Stimulated activated naive CD8-positive, alpha-beta T cell treated with anti-CD3 and anti-CD28 coated beads, Interleukin-15, Interleukin-2, amounts not matched to agents 100 ng/mL and 50 ng/mL, for 24 hours (primary cell): ENCODE measurements at regions not wholly inside any gene's neighbourhood (a gene's known extent, or its start where the extent isn't known, plus 50 kb on each side); places are given as distances from the start of the nearest gene placed in this dataset.
"Not testable (repeated sequence)": the region's sequence is repeated elsewhere in the genome, so short reads cannot be mapped to it uniquely, and the experiment has no call there.

ENCODE experiments used
- H3K27ac Mint-ChIP-seq: one replicate; pipeline ENCODE4 v1.8.0; 2021; ENCODE audit warnings: mild to moderate bottlenecking, mixed read lengths
- H3K27me3 Mint-ChIP-seq: one replicate; pipeline ENCODE4 v1.8.0; 2021; ENCODE audit warnings: mixed read lengths
- H3K36me3 Mint-ChIP-seq: one replicate; pipeline ENCODE4 v1.8.0; 2021; ENCODE audit warnings: low read depth, mixed read lengths
- H3K4me1 Mint-ChIP-seq: one replicate; pipeline ENCODE4 v1.8.0; 2021; ENCODE audit warnings: low read depth, mixed read lengths
- H3K4me3 Mint-ChIP-seq: one replicate; pipeline ENCODE4 v1.8.0; 2021; ENCODE audit warnings: mild to moderate bottlenecking, mixed read lengths
- H3K9me3 Mint-ChIP-seq: one replicate; pipeline ENCODE4 v1.8.0; 2021; ENCODE audit warnings: mixed read lengths

- not testable (repeated sequence) for H3K36me3 Mint-ChIP-seq, H3K27ac Mint-ChIP-seq, H3K9me3 Mint-ChIP-seq, H3K4me3 Mint-ChIP-seq, H3K27me3 Mint-ChIP-seq, H3K4me1 Mint-ChIP-seq
Observed at GRCh38 chr15:34528055-34528754, 55.2 kb downstream of the GOLGA8B start.

- not testable (repeated sequence) for H3K36me3 Mint-ChIP-seq, H3K9me3 Mint-ChIP-seq, H3K27me3 Mint-ChIP-seq, H3K4me3 Mint-ChIP-seq, H3K27ac Mint-ChIP-seq, H3K4me1 Mint-ChIP-seq
Observed at GRCh38 chr15:34527641-34528040, 55.8 kb downstream of the GOLGA8B start.

- H3K4me1 Mint-ChIP-seq, result not testable (repeated sequence)
Observed at GRCh38 chr15:34523849-34524248, 59.6 kb downstream of the GOLGA8B start.

GRCh38 chr15:34522601-34523000 lies 60.9 kb downstream of the GOLGA8B start:
- not testable (repeated sequence) for H3K27me3 Mint-ChIP-seq, H3K4me1 Mint-ChIP-seq, H3K36me3 Mint-ChIP-seq, H3K27ac Mint-ChIP-seq, H3K9me3 Mint-ChIP-seq, H3K4me3 Mint-ChIP-seq

More at GRCh38 chr15:34523849-34524248, 59.6 kb downstream of the GOLGA8B start:
- not testable (repeated sequence) for H3K27ac Mint-ChIP-seq, H3K9me3 Mint-ChIP-seq, H3K4me3 Mint-ChIP-seq, H3K36me3 Mint-ChIP-seq, H3K27me3 Mint-ChIP-seq

- H3K9me3 Mint-ChIP-seq, H3K27me3 Mint-ChIP-seq, H3K4me3 Mint-ChIP-seq, H3K4me1 Mint-ChIP-seq, H3K36me3 Mint-ChIP-seq, H3K27ac Mint-ChIP-seq: not testable (repeated sequence)
Observed at GRCh38 chr15:34521802-34522485, 61.5 kb downstream of the GOLGA8B start.

GRCh38 chr15:34520566-34520965 lies 62.9 kb downstream of the GOLGA8B start:
- Mint-ChIP-seq H3K9me3 (no peaks in the 10 kb centered on the region), H3K27ac (no peak overlapping the region), H3K4me1 (no peaks in the 10 kb centered on the region), H3K27me3 (peaks cover 16% of the 10 kb centered on the region), H3K36me3 (no peaks in the 10 kb centered on the region), H3K4me3 (no peak overlapping the region)

GRCh38 chr15:34520010-34520409 lies 63.4 kb downstream of the GOLGA8B start:
- not testable (repeated sequence) for H3K4me3 Mint-ChIP-seq, H3K27ac Mint-ChIP-seq, H3K4me1 Mint-ChIP-seq

GRCh38 chr15:34514251-34514670 lies 69.2 kb downstream of the GOLGA8B start:
- Mint-ChIP-seq H3K4me3 (peak overlapping the region; percentile 83), H3K4me1 (peaks cover 29% of the 10 kb centered on the region), H3K27me3 (peaks cover 60% of the 10 kb centered on the region), H3K9me3 (no peaks in the 10 kb centered on the region), H3K27ac (peak overlapping the region; percentile 21), H3K36me3 (no peaks in the 10 kb centered on the region)

More at GRCh38 chr15:34520010-34520409, 63.4 kb downstream of the GOLGA8B start:
- H3K9me3 Mint-ChIP-seq, H3K36me3 Mint-ChIP-seq: not testable (repeated sequence)
- H3K27me3 Mint-ChIP-seq, result peaks cover 20% of the 10 kb centered on the region

GRCh38 chr15:34512628-34513027 lies 70.8 kb downstream of the GOLGA8B start:
- Mint-ChIP-seq H3K36me3 (no peaks in the 10 kb centered on the region), H3K27me3 (peaks cover 60% of the 10 kb centered on the region), H3K4me3 (peak overlapping the region; percentile 83), H3K4me1 (peaks cover 29% of the 10 kb centered on the region), H3K27ac (no peak overlapping the region), H3K9me3 (no peaks in the 10 kb centered on the region)

- no peaks in the 10 kb centered on the region for H3K36me3 Mint-ChIP-seq
- no peaks in the 10 kb centered on the region for H3K9me3 Mint-ChIP-seq
- peaks cover 60% of the 10 kb centered on the region for H3K27me3 Mint-ChIP-seq
- H3K4me3 Mint-ChIP-seq, result no peak overlapping the region
- peaks cover 3% of the 10 kb centered on the region for H3K4me1 Mint-ChIP-seq
- no peak overlapping the region for H3K27ac Mint-ChIP-seq
Observed at GRCh38 chr15:34501131-34501530, 63.5 kb upstream of the GOLGA8A start.

- H3K27me3 Mint-ChIP-seq, result peaks cover 75% of the 10 kb centered on the region
- no peak overlapping the region for H3K4me3 Mint-ChIP-seq
- H3K9me3 Mint-ChIP-seq, result peaks cover 4% of the 10 kb centered on the region
- H3K27ac Mint-ChIP-seq, result no peak overlapping the region
- peaks cover 8% of the 10 kb centered on the region for H3K4me1 Mint-ChIP-seq
- peaks cover 4% of the 10 kb centered on the region for H3K36me3 Mint-ChIP-seq
Observed at GRCh38 chr15:34496207-34496995, 58.8 kb upstream of the GOLGA8A start.

GRCh38 chr15:34495707-34496106 lies 58.1 kb upstream of the GOLGA8A start:
- H3K4me3 Mint-ChIP-seq, result not testable (repeated sequence)
- H3K27me3 Mint-ChIP-seq, result peaks cover 76% of the 10 kb centered on the region

GRCh38 chr15:34494084-34494399 lies 56.4 kb upstream of the GOLGA8A start:
- H3K27me3 Mint-ChIP-seq, result peaks cover 75% of the 10 kb centered on the region
- peaks cover 8% of the 10 kb centered on the region for H3K4me1 Mint-ChIP-seq
- no peak overlapping the region for H3K27ac Mint-ChIP-seq
- H3K4me3 Mint-ChIP-seq, result no peak overlapping the region
- H3K36me3 Mint-ChIP-seq, result peaks cover 6% of the 10 kb centered on the region
- H3K9me3 Mint-ChIP-seq, result peaks cover 12% of the 10 kb centered on the region

More at GRCh38 chr15:34495707-34496106, 58.1 kb upstream of the GOLGA8A start:
- peaks cover 11% of the 10 kb centered on the region for H3K9me3 Mint-ChIP-seq
- not testable (repeated sequence) for H3K36me3 Mint-ChIP-seq, H3K4me1 Mint-ChIP-seq, H3K27ac Mint-ChIP-seq

- no peak overlapping the region for H3K27ac Mint-ChIP-seq
- H3K9me3 Mint-ChIP-seq, result peaks cover 12% of the 10 kb centered on the region
- H3K4me3 Mint-ChIP-seq, result no peak overlapping the region
- peaks cover 6% of the 10 kb centered on the region for H3K36me3 Mint-ChIP-seq
- peaks cover 81% of the 10 kb centered on the region for H3K27me3 Mint-ChIP-seq
- peaks cover 8% of the 10 kb centered on the region for H3K4me1 Mint-ChIP-seq
Observed at GRCh38 chr15:34493001-34493400, 55.4 kb upstream of the GOLGA8A start.

GRCh38 chr15:34491488-34491887 lies 53.9 kb upstream of the GOLGA8A start:
- H3K4me1 Mint-ChIP-seq, H3K36me3 Mint-ChIP-seq, H3K4me3 Mint-ChIP-seq, H3K27ac Mint-ChIP-seq: not testable (repeated sequence)
- Mint-ChIP-seq H3K9me3 (peaks cover 12% of the 10 kb centered on the region), H3K27me3 (peaks cover 74% of the 10 kb centered on the region)
